SK-N-SH (cell line): ENCODE measurements at regions not wholly inside any gene's neighbourhood (a gene's known extent, or its start where the extent isn't known, plus 50 kb on each side); places are given as distances from the start of the nearest gene placed in this dataset.

Experiments used
- CTCF ChIA-PET: fragments of 300-600, 350-600 bp; formaldehyde crosslinking; extraction: SDS; loops from one replicate; lab custom pipeline; 2021; lab: Yijun Ruan, JAX
- POLR2A ChIA-PET: fragments of 350-600 bp; sonication (Branson Sonifier 250); formaldehyde crosslinking; extraction: SDS; loops from one replicate; lab custom pipeline; 2020; ENCODE audit warnings: antibody characterized with exemption, inconsistent platforms; lab: Yijun Ruan, JAX
- DNase-seq: peaks from one replicate; pipeline ENCODE4 v3.0.0; 2012
- H2AFZ ChIP-seq: fragments of 200-600 bp; sonication (generic); 2 replicates; pipeline ENCODE4 v1.8.1; 2016; ENCODE audit warnings: antibody characterized with exemption, mild to moderate bottlenecking, low read depth
- H3F3A ChIP-seq: fragments of 200-600 bp; sonication (generic); replicated peaks from 2 replicates; pipeline ENCODE3; 2016; ENCODE audit warnings: antibody characterized with exemption, mild to moderate bottlenecking; ENCODE audit not compliant: insufficient read depth
- H3K27ac ChIP-seq, 2 experiments: fragments of 200-500 bp in 1 of 2; fragments of 200-600 bp in 1 of 2; sonication (Bioruptor generic) in 1 of 2; sonication (generic), shearing (Covaris generic) in 1 of 2; 2 replicates each; pipeline versions ENCODE4 v1.5.1 to v1.6.1; 2014 to 2016; ENCODE audit warnings: low read depth in 2 of 2, inconsistent platforms in 1 of 2, low read length in 1 of 2, mild to moderate bottlenecking in 1 of 2, mixed read lengths in 1 of 2
- H3K27me3 ChIP-seq: fragments of 200-600 bp; sonication (generic), shearing (Covaris generic); 2 replicates; pipeline ENCODE4 v1.6.1; 2016; ENCODE audit warnings: mixed run types; ENCODE audit not compliant: insufficient read depth
- H3K36me3 ChIP-seq, 2 experiments: fragments of 200-500 bp in 1 of 2; fragments of 200-600 bp in 1 of 2; sonication (Bioruptor generic) in 1 of 2; sonication (generic) in 1 of 2; replicated peaks in 1 of 2; 2 replicates each; pipeline versions ENCODE3 to v1.5.1; 2014 to 2016; ENCODE audit warnings: low read length in 1 of 2, mild to moderate bottlenecking in 1 of 2; ENCODE audit not compliant: insufficient read depth in 2 of 2, control insufficient read depth in 1 of 2
- H3K4me1 ChIP-seq, 2 experiments: fragments of 200-500 bp in 1 of 2; fragments of 200-600 bp in 1 of 2; sonication (Bioruptor generic) in 1 of 2; sonication (generic), shearing (Covaris generic) in 1 of 2; 2 replicates each; pipeline versions ENCODE4 v1.5.1 to v1.6.1; 2014 to 2016; ENCODE audit warnings: low read depth in 1 of 2, low read length in 1 of 2, mixed run types in 1 of 2; ENCODE audit not compliant: insufficient read depth in 2 of 2, control insufficient read depth in 1 of 2
- H3K4me2 ChIP-seq: fragments of 200-600 bp; sonication (generic), shearing (Covaris generic); 2 replicates; pipeline ENCODE4 v1.6.1; 2017; ENCODE audit warnings: mixed run types
- H3K4me3 ChIP-seq, 2 experiments: fragments of 200-500 bp in 1 of 2; fragments of 200-600 bp in 1 of 2; sonication (Bioruptor generic) in 1 of 2; sonication (generic), shearing (Covaris generic) in 1 of 2; 2 replicates each; pipeline versions ENCODE4 v1.5.1 to v1.8.1; 2014 to 2016; ENCODE audit warnings: low read depth in 2 of 2, inconsistent platforms in 1 of 2, low read length in 1 of 2, mild to moderate bottlenecking in 1 of 2, mixed read lengths in 1 of 2, moderate library complexity in 1 of 2
- H3K79me2 ChIP-seq: fragments of 200-600 bp; sonication (generic); 2 replicates; pipeline ENCODE4 v1.8.1; 2017; ENCODE audit warnings: mild to moderate bottlenecking; ENCODE audit not compliant: insufficient read depth
- H3K9ac ChIP-seq: fragments of 200-600 bp; sonication (generic); 2 replicates; pipeline ENCODE4 v1.6.1; 2017; ENCODE audit warnings: mixed run types
- H3K9me2 ChIP-seq: fragments of 200-600 bp; sonication (generic); 2 replicates; pipeline ENCODE4 v1.6.1; 2017; ENCODE audit warnings: mixed run types
- H3K9me3 ChIP-seq: fragments of 200-600 bp; sonication (generic); 2 replicates; pipeline ENCODE4 v1.6.1; 2017; ENCODE audit warnings: mixed run types, mild to moderate bottlenecking, moderate library complexity
- H4K20me1 ChIP-seq: fragments of 200-600 bp; sonication (generic); 2 replicates; pipeline ENCODE4 v1.6.1; 2017; ENCODE audit warnings: mild to moderate bottlenecking, mixed run types; ENCODE audit not compliant: insufficient read depth
- CHD2 ChIP-seq: fragments of 150-350 bp; IDR thresholded peaks from 2 replicates; pipeline ENCODE4 v1.6.1; 2018; ENCODE audit warnings: low read length; ENCODE audit not compliant: partially characterized antibody
- FOXJ3 ChIP-seq: sonication (generic); formaldehyde crosslinking; IDR thresholded peaks from 2 replicates; pipeline ENCODE4 v1.5.1; 2020; ENCODE audit warnings: mild to moderate bottlenecking, missing genetic modification reagents
- GABPA ChIP-seq: IDR thresholded peaks from 2 replicates; pipeline ENCODE4 v1.4.0; 2012; ENCODE audit warnings: low read depth, mild to moderate bottlenecking
- GATA2 ChIP-seq: sonication (generic); formaldehyde crosslinking; IDR thresholded peaks from 2 replicates; pipeline ENCODE4 v1.5.0; 2020; ENCODE audit warnings: mild to moderate bottlenecking, missing genetic modification reagents
- JUND ChIP-seq: IDR thresholded peaks from 2 replicates; pipeline ENCODE4 v1.4.0; 2012
- MEF2A ChIP-seq: IDR thresholded peaks from 2 replicates; pipeline ENCODE4 v1.4.0; 2012; ENCODE audit warnings: low read depth, borderline replicate concordance
- NFIC ChIP-seq: IDR thresholded peaks from 2 replicates; pipeline ENCODE4 v1.4.0; 2012; ENCODE audit warnings: borderline replicate concordance
- NRF1 ChIP-seq: IDR thresholded peaks from 2 replicates; pipeline ENCODE4 v1.6.1; 2012; ENCODE audit warnings: low read depth, mild to moderate bottlenecking, low read length
- POLR2AphosphoS5 ChIP-seq: IDR thresholded peaks from 2 replicates; pipeline ENCODE4 v1.6.1; 2012; ENCODE audit warnings: low read depth, low read length
- RAD21 ChIP-seq: IDR thresholded peaks from 2 replicates; pipeline ENCODE4 v1.6.1; 2012; ENCODE audit warnings: mild to moderate bottlenecking, low read length
- RFX5 ChIP-seq: IDR thresholded peaks from 2 replicates; pipeline ENCODE4 v1.6.1; 2012; ENCODE audit warnings: mild to moderate bottlenecking, improper control_type of control experiment, low read length
- SIN3A ChIP-seq: IDR thresholded peaks from 2 replicates; pipeline ENCODE4 v1.6.1; 2012; ENCODE audit warnings: low read depth, mild to moderate bottlenecking, low read length, moderate library complexity, borderline replicate concordance
- SMC3 ChIP-seq: IDR thresholded peaks from 2 replicates; pipeline ENCODE4 v1.6.1; 2012; ENCODE audit warnings: low read depth, low read length, improper control_type of control experiment
- TEAD4 ChIP-seq: IDR thresholded peaks from 2 replicates; pipeline ENCODE4 v1.4.0; 2012; ENCODE audit warnings: mild to moderate bottlenecking, borderline replicate concordance; ENCODE audit not compliant: insufficient read depth
- WGBS: methylation state at CpG from one replicate; pipeline ENCODE4 v1.1.6; 2017; ENCODE audit warnings: low lambda C conversion rate; 5-methylcytosine and 5-hydroxymethylcytosine counted together
- TF ChIP-seq, protein P1 (sequence below): fragments of 150-350 bp; IDR thresholded peaks from 2 replicates; pipeline ENCODE4 v1.6.1; 2016; ENCODE audit warnings: mild to moderate bottlenecking, low read depth, low read length
- TF ChIP-seq, protein P2 (sequence below): IDR thresholded peaks from 2 replicates; pipeline ENCODE4; 2012
- TF ChIP-seq, protein P3 (sequence below): IDR thresholded peaks from 2 replicates; pipeline ENCODE4 v1.6.1; 2012; ENCODE audit warnings: mild to moderate bottlenecking, low read depth, low read length, moderate library complexity

DNA sequence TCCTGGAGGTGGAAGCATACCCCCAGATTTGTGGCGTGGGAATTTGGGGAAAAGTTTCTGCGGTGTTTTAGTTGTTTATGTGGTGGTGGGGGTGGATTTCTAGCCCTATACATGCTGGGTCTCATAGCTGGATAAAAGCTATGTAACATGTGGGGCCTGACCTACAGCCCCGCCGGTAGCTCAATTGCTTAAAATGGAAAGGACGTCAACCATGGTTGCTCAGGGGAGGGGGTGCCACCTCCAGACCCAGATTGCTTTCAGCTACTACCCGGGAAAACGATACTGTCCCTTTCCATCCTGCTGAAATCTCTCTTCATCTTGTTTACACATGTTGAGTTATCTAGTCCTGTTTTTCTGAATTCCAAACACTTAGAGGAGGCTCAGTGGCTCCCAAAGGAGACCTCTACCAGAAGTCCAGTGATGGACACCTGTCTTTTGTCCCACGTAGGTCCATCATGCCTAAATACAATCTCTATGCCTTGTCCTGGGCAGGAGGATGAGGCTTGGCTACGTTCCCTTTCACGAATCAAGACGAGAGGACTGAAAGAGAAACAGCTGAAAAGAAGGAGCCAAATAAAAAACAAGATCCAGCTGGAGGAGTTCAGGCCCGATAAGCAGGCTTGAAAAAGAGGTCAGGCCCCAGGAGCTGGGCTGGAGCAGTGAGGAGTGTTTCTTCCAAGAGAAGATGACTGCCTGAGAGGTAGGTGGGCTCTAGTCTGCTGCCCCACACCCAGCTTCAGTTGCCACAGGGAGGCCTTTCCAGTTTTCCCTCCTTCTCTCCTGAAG lies 72.1 kb upstream of the TPRG1 start:
- no peaks in the 10 kb centered on the region for H3K27me3 ChIP-seq
- H3K36me3 ChIP-seq, result no peaks in the 10 kb centered on the region
- TF ChIP-seq, protein P1, sequence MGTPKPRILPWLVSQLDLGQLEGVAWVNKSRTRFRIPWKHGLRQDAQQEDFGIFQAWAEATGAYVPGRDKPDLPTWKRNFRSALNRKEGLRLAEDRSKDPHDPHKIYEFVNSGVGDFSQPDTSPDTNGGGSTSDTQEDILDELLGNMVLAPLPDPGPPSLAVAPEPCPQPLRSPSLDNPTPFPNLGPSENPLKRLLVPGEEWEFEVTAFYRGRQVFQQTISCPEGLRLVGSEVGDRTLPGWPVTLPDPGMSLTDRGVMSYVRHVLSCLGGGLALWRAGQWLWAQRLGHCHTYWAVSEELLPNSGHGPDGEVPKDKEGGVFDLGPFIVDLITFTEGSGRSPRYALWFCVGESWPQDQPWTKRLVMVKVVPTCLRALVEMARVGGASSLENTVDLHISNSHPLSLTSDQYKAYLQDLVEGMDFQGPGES, result no peak
- TF ChIP-seq JUND, result no peak
- no peak for TF ChIP-seq NRF1
- no peak for TF ChIP-seq TEAD4
- no peak for TF ChIP-seq SIN3A
- no peak for TF ChIP-seq GABPA
- no peak for TF ChIP-seq NFIC
- TF ChIP-seq FOXJ3 (CRISPR knock-in tag), result no peak
- TF ChIP-seq SMC3, result no peak
- H3K27ac ChIP-seq, result no peak overlapping the region
- no peaks in the 10 kb centered on the region for H3K9me2 ChIP-seq
- no peak overlapping the region for H3K9ac ChIP-seq
- no peak for DNase-seq
- H3F3A ChIP-seq, result no peaks in the 10 kb centered on the region
- no peak overlapping the region for H3K4me2 ChIP-seq
- no peaks in the 10 kb centered on the region for H3K79me2 ChIP-seq
- H4K20me1 ChIP-seq, result no peaks in the 10 kb centered on the region
- POLR2A ChIA-PET, result no interaction called here
- H3K4me3 ChIP-seq, result no peak overlapping the region
- CTCF ChIA-PET, result no interaction called here
- no peak overlapping the region for H2AFZ ChIP-seq
- H3K4me1 ChIP-seq, result peaks cover 0 to 2% of the 10 kb centered on the region in 2 experiments; a peak in 1 of 4 replicates
- no peaks in the 10 kb centered on the region for H3K9me3 ChIP-seq
- 38% methylated on average over 12 of the region's 12 CpGs for WGBS

DNA sequence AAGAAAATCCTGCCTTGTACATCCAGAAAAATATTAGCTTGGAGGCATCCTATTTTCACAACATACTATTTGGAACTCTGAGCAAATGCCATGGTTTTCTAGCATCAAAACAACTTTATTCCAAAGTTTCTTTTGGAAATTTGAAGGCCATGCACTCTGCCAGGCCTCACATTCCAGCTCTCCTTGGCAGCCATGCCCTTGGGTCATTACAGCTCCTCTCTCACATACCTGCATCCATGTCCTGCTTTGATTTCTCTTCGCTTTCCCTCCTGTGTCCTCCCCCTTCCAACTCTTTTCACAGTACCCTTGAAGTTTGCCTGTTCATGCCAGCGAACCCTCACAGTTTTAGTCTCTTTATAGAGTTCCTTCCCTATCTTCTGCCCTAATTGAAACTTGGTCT lies 70.9 kb upstream of the TPRG1 start:
- POLR2A ChIA-PET, result no interaction called here

More for the DNA sequence above, 70.9 kb upstream of the TPRG1 start:
- TF ChIP-seq NRF1, result no peak
- TF ChIP-seq, protein P2, sequence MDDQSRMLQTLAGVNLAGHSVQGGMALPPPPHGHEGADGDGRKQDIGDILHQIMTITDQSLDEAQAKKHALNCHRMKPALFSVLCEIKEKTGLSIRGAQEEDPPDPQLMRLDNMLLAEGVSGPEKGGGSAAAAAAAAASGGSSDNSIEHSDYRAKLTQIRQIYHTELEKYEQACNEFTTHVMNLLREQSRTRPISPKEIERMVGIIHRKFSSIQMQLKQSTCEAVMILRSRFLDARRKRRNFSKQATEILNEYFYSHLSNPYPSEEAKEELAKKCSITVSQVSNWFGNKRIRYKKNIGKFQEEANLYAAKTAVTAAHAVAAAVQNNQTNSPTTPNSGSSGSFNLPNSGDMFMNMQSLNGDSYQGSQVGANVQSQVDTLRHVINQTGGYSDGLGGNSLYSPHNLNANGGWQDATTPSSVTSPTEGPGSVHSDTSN, result no peak
- TF ChIP-seq MEF2A, result no peak
- TF ChIP-seq SMC3, result no peak
- no peak for TF ChIP-seq CHD2
- TF ChIP-seq POLR2AphosphoS5, result no peak
- no peak for TF ChIP-seq RFX5
- TF ChIP-seq TEAD4, result no peak
- TF ChIP-seq SIN3A, result no peak
- TF ChIP-seq RAD21, result no peak
- TF ChIP-seq JUND, result no peak
- TF ChIP-seq, protein P3, sequence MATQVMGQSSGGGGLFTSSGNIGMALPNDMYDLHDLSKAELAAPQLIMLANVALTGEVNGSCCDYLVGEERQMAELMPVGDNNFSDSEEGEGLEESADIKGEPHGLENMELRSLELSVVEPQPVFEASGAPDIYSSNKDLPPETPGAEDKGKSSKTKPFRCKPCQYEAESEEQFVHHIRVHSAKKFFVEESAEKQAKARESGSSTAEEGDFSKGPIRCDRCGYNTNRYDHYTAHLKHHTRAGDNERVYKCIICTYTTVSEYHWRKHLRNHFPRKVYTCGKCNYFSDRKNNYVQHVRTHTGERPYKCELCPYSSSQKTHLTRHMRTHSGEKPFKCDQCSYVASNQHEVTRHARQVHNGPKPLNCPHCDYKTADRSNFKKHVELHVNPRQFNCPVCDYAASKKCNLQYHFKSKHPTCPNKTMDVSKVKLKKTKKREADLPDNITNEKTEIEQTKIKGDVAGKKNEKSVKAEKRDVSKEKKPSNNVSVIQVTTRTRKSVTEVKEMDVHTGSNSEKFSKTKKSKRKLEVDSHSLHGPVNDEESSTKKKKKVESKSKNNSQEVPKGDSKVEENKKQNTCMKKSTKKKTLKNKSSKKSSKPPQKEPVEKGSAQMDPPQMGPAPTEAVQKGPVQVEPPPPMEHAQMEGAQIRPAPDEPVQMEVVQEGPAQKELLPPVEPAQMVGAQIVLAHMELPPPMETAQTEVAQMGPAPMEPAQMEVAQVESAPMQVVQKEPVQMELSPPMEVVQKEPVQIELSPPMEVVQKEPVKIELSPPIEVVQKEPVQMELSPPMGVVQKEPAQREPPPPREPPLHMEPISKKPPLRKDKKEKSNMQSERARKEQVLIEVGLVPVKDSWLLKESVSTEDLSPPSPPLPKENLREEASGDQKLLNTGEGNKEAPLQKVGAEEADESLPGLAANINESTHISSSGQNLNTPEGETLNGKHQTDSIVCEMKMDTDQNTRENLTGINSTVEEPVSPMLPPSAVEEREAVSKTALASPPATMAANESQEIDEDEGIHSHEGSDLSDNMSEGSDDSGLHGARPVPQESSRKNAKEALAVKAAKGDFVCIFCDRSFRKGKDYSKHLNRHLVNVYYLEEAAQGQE, result no peak
- TF ChIP-seq, protein P1, result no peak
- TF ChIP-seq GATA2 (CRISPR knock-in tag), result no peak
- Histone ChIP-seq H3F3A (no peaks in the 10 kb centered on the region), H2AFZ (no peak overlapping the region), H3K9me2 (no peaks in the 10 kb centered on the region), H3K27ac (no peak overlapping the region), H3K4me1 (peaks cover 0 to 2% of the 10 kb centered on the region in 2 experiments; a peak in 1 of 4 replicates), H3K9me3 (no peaks in the 10 kb centered on the region), H3K9ac (no peak overlapping the region), H3K36me3 (no peaks in the 10 kb centered on the region), H4K20me1 (no peaks in the 10 kb centered on the region), H3K4me3 (no peak overlapping the region), H3K79me2 (no peaks in the 10 kb centered on the region), H3K4me2 (no peak overlapping the region), H3K27me3 (no peaks in the 10 kb centered on the region)
- CTCF ChIA-PET, result interaction anchor here (1.2 kb wide), 1 partner anchor 15 kb away, joined by 3 read pairs; no protein-coding TSS in a partner anchor
- WGBS, result 36% methylated on average over 2 of the region's 2 CpGs
- no peak for DNase-seq
